Gastroesophageal sphincter (tissue), 3 donors: ENCODE measurements at regions not wholly inside any gene's neighbourhood (a gene's known extent, or its start where the extent isn't known, plus 50 kb on each side); places are given as distances from the start of the nearest gene placed in this dataset.

ENCODE experiments used
- POLR2AphosphoS5 ChIP-seq: sonication (generic); formaldehyde crosslinking; IDR thresholded peaks from one replicate; pipeline ENCODE4 v1.6.1; 2017; ENCODE audit warnings: antibody characterized with exemption
- TF ChIP-seq, protein P1 (sequence below), 4 experiments: fragments of 200-600 bp in 2 of 4; fragments of 450-650 bp in 2 of 4; sonication (generic) in 1 of 4; IDR thresholded peaks; one replicate each; pipeline ENCODE4 v1.5.1; 2017 to 2019; ENCODE audit warnings: antibody characterized with exemption in 4 of 4, mild to moderate bottlenecking in 2 of 4, moderate library complexity in 2 of 4

GRCh38 chr14:22336031-22336430 lies 253.0 kb downstream of the DAD1 start:
- TF ChIP-seq, protein P1, sequence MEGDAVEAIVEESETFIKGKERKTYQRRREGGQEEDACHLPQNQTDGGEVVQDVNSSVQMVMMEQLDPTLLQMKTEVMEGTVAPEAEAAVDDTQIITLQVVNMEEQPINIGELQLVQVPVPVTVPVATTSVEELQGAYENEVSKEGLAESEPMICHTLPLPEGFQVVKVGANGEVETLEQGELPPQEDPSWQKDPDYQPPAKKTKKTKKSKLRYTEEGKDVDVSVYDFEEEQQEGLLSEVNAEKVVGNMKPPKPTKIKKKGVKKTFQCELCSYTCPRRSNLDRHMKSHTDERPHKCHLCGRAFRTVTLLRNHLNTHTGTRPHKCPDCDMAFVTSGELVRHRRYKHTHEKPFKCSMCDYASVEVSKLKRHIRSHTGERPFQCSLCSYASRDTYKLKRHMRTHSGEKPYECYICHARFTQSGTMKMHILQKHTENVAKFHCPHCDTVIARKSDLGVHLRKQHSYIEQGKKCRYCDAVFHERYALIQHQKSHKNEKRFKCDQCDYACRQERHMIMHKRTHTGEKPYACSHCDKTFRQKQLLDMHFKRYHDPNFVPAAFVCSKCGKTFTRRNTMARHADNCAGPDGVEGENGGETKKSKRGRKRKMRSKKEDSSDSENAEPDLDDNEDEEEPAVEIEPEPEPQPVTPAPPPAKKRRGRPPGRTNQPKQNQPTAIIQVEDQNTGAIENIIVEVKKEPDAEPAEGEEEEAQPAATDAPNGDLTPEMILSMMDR (IDR thresholded peaks at IDR 0.05): no peak
- no peak for TF ChIP-seq POLR2AphosphoS5
